Fibroblast of villous mesenchyme (primary cell): ENCODE measurements at regions not wholly inside any gene's neighbourhood (a gene's known extent, or its start where the extent isn't known, plus 50 kb on each side); places are given as distances from the start of the nearest gene placed in this dataset.

ENCODE experiments used
- DNase-seq: peaks from one replicate; pipeline ENCODE4 v3.0.0-alpha.2; 2010; ENCODE audit warnings: low read depth
- H3K4me3 ChIP-seq: 2 replicates; pipeline ENCODE4 v1.5.1; 2011; ENCODE audit warnings: low read depth, mild to moderate bottlenecking, low read length
- TF ChIP-seq, protein P1 (sequence below): IDR thresholded peaks from 2 replicates; pipeline ENCODE4 v1.5.1; 2012; ENCODE audit warnings: low read depth, mild to moderate bottlenecking, low read length; ENCODE audit not compliant: insufficient read depth

DNA sequence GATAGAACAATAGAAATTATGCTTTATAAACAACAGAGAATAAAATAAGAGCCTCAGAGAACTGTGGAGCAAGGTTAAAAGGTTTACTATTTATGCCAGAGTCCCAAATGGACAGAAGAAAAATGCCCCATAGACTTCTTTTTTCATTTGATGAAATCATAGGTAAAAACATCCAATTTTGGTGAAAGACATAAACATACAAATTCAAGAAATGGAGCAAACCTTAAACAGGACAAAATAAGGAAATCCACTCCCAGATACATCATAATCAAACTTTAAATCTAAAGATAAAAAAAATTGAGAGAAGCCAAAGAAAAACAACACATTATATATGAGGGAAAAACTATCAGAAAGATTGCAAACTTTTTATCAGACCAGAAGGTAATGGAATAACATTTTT, 182.8 kb downstream of the GADD45G start:
- no peak overlapping the region for H3K4me3 ChIP-seq
- TF ChIP-seq, protein P1, sequence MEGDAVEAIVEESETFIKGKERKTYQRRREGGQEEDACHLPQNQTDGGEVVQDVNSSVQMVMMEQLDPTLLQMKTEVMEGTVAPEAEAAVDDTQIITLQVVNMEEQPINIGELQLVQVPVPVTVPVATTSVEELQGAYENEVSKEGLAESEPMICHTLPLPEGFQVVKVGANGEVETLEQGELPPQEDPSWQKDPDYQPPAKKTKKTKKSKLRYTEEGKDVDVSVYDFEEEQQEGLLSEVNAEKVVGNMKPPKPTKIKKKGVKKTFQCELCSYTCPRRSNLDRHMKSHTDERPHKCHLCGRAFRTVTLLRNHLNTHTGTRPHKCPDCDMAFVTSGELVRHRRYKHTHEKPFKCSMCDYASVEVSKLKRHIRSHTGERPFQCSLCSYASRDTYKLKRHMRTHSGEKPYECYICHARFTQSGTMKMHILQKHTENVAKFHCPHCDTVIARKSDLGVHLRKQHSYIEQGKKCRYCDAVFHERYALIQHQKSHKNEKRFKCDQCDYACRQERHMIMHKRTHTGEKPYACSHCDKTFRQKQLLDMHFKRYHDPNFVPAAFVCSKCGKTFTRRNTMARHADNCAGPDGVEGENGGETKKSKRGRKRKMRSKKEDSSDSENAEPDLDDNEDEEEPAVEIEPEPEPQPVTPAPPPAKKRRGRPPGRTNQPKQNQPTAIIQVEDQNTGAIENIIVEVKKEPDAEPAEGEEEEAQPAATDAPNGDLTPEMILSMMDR: no peak
- DNase-seq: no peak

DNA sequence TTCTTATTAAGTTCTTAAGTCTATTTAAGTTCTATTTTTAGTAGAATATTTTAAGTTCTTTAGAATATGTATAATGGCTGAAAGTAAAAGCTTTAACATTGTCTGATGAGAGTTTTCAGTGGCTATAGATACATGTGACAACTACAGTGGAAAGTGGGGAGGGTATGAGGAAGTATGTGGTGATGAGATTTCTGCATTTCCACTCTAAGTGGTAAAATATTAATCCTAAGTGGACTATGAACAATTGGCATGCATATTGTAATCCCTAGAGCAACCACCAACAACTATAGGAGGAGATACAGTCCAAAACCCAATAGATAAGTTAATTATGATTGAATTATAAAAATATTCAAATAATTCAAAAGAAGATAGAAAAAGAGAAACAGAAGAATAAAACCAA, 183.6 kb downstream of the GADD45G start:
- no peak for DNase-seq
- TF ChIP-seq, protein P1: no peak
- H3K4me3 ChIP-seq: no peak overlapping the region

DNA sequence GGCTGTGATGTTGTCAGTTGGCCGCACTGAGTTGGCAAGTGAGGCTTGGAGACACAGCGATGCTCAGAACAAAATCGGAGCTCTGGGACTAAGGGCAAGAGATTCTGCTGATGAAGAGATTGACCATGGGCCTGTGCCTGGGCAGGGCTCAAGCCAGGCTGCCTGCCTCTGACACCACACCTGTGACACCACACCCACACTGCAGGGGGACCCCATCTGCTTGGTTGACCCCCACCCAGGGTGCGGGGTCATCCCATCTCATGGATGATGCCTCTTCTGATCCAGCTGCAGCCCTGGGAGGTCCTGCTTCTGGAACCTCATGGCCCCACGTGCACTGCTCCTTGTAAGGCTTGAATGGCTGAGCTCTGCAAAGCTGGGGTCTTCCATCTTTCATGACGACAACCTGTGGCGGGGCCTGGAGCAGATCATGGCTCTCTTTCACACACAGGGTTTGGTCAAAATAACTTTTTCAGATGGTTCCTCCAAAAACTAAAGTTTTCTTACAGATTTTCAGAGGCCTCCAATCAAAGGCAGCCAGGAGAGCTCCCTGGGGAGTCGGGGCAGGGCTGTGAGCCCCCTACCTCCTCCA, 185.2 kb downstream of the GADD45G start:
- no peak overlapping the region for H3K4me3 ChIP-seq
- TF ChIP-seq, protein P1: no peak
- DNase-seq: no peak

DNA sequence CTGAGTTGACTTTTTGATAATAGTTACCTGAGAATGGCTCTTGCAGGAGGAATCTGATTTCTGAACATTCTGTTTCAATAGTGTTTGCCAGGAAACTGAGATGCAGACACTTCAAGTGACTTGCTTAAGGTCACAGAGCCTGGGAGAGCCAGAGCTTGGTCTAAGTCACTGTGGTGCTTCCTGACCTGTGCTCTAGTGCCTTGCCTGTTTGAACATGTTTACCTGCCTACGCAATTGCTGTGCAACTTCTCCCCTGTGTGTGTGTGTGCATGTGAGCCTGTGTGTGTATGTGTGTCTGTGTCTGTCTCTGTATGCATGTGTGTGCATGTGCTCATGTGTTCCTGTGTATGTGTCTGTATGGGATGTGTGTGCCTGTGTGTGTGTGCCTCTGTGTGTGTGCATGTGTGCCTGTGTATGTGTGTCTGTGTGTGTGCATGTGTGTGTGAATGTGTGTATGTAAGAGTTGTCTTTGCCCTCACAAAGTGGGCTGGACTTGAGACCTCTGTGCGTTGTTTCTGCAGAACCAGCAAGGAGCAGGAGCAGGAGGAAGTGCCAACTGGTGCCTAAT, 185.8 kb downstream of the GADD45G start:
- no peak for DNase-seq
- TF ChIP-seq, protein P1: no peak
- H3K4me3 ChIP-seq: no peak overlapping the region

DNA sequence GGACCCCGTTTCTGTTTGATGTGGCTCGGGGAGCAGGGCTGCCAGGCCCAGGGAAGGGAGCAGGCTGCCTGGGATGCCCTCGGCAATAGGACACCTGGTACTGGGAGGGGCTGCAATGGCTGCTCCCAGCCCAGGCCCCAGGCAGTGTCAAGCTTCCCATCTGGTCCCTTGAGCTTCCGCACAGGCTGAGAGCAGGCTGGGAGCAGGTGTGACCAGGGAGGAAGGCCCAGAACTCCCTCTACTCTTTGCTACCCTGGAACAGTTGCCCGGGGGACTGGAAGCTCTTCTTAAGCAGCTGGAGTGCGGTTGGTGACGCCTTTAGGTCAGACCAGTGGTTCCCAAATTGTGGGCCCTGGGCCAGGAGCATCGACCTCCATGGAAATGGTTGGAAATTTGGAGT, 186.9 kb downstream of the GADD45G start:
- no peak overlapping the region for H3K4me3 ChIP-seq
- DNase-seq: no peak
- TF ChIP-seq, protein P1: no peak

DNA sequence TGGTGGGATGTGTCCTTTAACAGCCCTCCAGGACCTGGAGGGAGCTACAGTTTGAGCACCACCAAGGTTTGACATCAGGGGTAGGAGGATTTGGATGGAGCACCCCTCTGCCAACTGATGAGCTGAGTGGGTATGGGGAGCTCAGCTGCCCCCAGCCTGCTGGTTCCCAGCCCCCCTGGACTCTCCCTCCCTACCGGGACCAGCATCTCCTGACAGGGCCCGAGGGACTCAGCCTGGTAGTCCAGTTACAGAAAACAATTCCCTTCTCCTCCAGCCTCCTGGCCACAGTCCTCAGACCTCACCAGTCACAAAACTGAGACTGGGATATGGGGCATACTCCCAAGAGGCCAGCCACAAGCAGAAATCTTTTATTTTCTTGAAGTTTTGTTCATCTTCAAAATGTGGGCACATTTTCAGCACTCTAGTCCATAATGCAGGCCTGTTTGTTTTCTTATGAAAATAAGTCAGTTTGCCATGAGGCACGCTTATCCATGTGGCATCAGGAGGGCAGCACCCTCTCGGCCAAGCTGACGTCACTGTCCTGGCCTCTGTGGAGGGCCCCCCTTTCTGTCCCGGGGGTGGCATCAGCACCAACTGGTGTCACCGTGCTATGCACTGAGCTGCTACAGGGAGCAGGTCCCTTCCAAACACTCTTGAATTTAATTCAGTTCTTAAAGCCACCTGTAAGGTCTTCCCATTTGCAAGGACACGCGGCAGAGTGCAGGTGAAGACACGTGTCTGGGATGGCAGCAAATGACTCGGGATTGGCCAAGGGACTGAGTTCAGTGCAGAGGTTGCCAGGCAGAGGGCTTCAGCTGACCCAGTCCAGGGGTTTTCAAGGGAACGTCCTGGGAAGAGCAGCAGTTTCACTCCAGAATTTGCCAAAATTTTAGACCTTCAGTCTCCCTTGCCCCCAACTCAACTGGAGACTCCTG, 187.6 kb downstream of the GADD45G start:
- TF ChIP-seq, protein P1: no peak
- DNase-seq: no peak
- no peak overlapping the region for H3K4me3 ChIP-seq
